Neural cell (in vitro differentiated cells): ENCODE measurements at regions not wholly inside any gene's neighbourhood (a gene's known extent, or its start where the extent isn't known, plus 50 kb on each side); places are given as distances from the start of the nearest gene placed in this dataset.
"Not testable (repeated sequence)": the region's sequence is repeated elsewhere in the genome, so short reads cannot be mapped to it uniquely, and the experiment has no call there.

Source experiments
- H2AFZ ChIP-seq: fragments of 200-600, 300-800 bp; sonication (generic), shearing (Covaris generic); 2 replicates; pipeline ENCODE4 v1.6.0; 2014; ENCODE audit warnings: low read depth, mild to moderate bottlenecking, antibody characterized with exemption, low read length, moderate library complexity
- H3F3A ChIP-seq: fragments of 200-600 bp; shearing (Covaris generic); 2 replicates; pipeline ENCODE4 v1.6.1; 2016; ENCODE audit warnings: mild to moderate bottlenecking, moderate library complexity, mixed read lengths, antibody characterized with exemption, low read length; ENCODE audit not compliant: insufficient read depth, poor library complexity, severe bottlenecking
- H3K27ac ChIP-seq: fragments of 200-600, 300-800 bp; sonication (generic), shearing (Covaris generic); 2 replicates; pipeline ENCODE4 v1.5.1; 2014; ENCODE audit warnings: mild to moderate bottlenecking, low read length, moderate library complexity
- H3K27me3 ChIP-seq: fragments of 300-800, 200-600 bp; sonication (generic), shearing (Covaris generic); 2 replicates; pipeline ENCODE4 v1.6.0; 2014; ENCODE audit warnings: mild to moderate bottlenecking, low read depth, low read length, moderate library complexity; ENCODE audit not compliant: insufficient read depth
- H3K36me3 ChIP-seq: fragments of 300-800, 200-600 bp; sonication (generic), shearing (Covaris generic); 2 replicates; pipeline ENCODE4 v1.5.1; 2014; ENCODE audit warnings: mild to moderate bottlenecking, antibody characterized with exemption, low read length, moderate library complexity; ENCODE audit not compliant: insufficient read depth
- H3K4me2 ChIP-seq: fragments of 300-800, 200-600 bp; sonication (generic), shearing (Covaris generic); 2 replicates; pipeline ENCODE4 v1.6.0; 2014; ENCODE audit warnings: mild to moderate bottlenecking, low read length
- H3K4me3 ChIP-seq: fragments of 300-800, 200-600 bp; sonication (generic), shearing (Covaris generic); 2 replicates; pipeline ENCODE4 v1.5.1; 2014; ENCODE audit warnings: mild to moderate bottlenecking, low read length, moderate library complexity
- H3K79me2 ChIP-seq: fragments of 200-600 bp; shearing (Covaris generic); replicated peaks from 2 replicates; pipeline ENCODE4 v1.6.0; 2014; ENCODE audit warnings: mild to moderate bottlenecking, low read length, moderate library complexity; ENCODE audit not compliant: insufficient read depth
- H3K9ac ChIP-seq: fragments of 300-800, 200-600 bp; sonication (generic), shearing (Covaris generic); 2 replicates; pipeline ENCODE4 v1.6.1; 2016; ENCODE audit warnings: mild to moderate bottlenecking, low read length, mixed read lengths
- H3K9me2 ChIP-seq: fragments of 200-600 bp; shearing (Covaris generic); 2 replicates; pipeline ENCODE4 v1.6.1; 2016; ENCODE audit warnings: mild to moderate bottlenecking, low read length, mixed read lengths; ENCODE audit not compliant: insufficient read depth
- H3K9me3 ChIP-seq: fragments of 200-600, 300-800 bp; sonication (generic), shearing (Covaris generic); 2 replicates; pipeline ENCODE4 v1.6.1; 2016; ENCODE audit warnings: mild to moderate bottlenecking, mixed run types, low read length, moderate library complexity, mixed read lengths
- H4K20me1 ChIP-seq: fragments of 200-600 bp; shearing (Covaris generic); 2 replicates; pipeline ENCODE4 v1.6.1; 2016; ENCODE audit warnings: mild to moderate bottlenecking, mixed run types; ENCODE audit not compliant: insufficient read depth
- EP300 ChIP-seq: fragments of 450-650 bp; conservative IDR thresholded peaks from 2 replicates; pipeline ENCODE4 v1.6.1; 2014; ENCODE audit warnings: antibody characterized with exemption, mild to moderate bottlenecking, moderate library complexity; ENCODE audit not compliant: poor library complexity, severe bottlenecking
- EZH2 ChIP-seq: fragments of 200-600, 300-800 bp; shearing (Covaris generic), sonication (generic); IDR thresholded peaks from 2 replicates; pipeline ENCODE4 v1.6.1; 2014; ENCODE audit warnings: antibody characterized with exemption, low read length, borderline replicate concordance, mild to moderate bottlenecking; ENCODE audit not compliant: insufficient read depth, poor library complexity, severe bottlenecking
- MXI1 ChIP-seq: fragments of 450-650 bp; conservative IDR thresholded peaks from 2 replicates; pipeline ENCODE4 v1.6.1; 2014; ENCODE audit warnings: antibody characterized with exemption, mild to moderate bottlenecking; ENCODE audit not compliant: poor library complexity, severe bottlenecking
- POLR2AphosphoS5 ChIP-seq: IDR thresholded peaks from 2 replicates; pipeline ENCODE4 v1.6.1; 2012
- RAD21 ChIP-seq: fragments of 450-650 bp; conservative IDR thresholded peaks from 2 replicates; pipeline ENCODE4 v1.6.1; 2014; ENCODE audit warnings: antibody characterized with exemption, mild to moderate bottlenecking, moderate library complexity
- SMC3 ChIP-seq: fragments of 450-650 bp; conservative IDR thresholded peaks from 2 replicates; pipeline ENCODE4 v1.6.1; 2014; ENCODE audit warnings: antibody characterized with exemption, mild to moderate bottlenecking, moderate library complexity; ENCODE audit not compliant: poor library complexity
- TAF1 ChIP-seq: IDR thresholded peaks from 2 replicates; pipeline ENCODE4 v1.6.1; 2012; ENCODE audit warnings: low read depth
- TF ChIP-seq, protein P1 (sequence below): IDR thresholded peaks from 2 replicates; pipeline ENCODE4 v1.6.1; 2012; ENCODE audit warnings: borderline replicate concordance
- TF ChIP-seq, protein P2 (sequence below): fragments of 450-650 bp; IDR thresholded peaks from 2 replicates; pipeline ENCODE4 v1.5.1; 2014; ENCODE audit warnings: antibody characterized with exemption, mild to moderate bottlenecking, moderate library complexity; ENCODE audit not compliant: poor library complexity, severe bottlenecking

DNA sequence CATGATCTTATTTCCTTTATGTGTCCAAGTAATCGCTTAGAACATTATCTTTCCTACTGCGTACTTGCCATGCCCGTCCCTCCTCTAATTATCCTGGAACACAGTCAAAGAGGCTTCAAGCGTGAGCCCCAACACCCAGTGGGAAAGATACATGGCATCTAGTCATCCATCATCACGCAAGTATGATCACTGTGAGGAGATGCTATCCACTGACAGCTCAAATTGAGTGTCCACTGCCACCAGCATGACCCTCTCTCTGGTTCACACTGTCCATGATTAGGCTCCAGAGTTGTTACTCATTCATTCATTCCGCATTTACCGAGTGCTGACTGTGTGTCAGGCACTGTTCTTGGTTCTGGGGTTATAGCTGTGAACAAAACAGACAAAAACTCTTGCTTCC, 124.6 kb downstream of the COPS8 start:
- Histone ChIP-seq H3K9ac (no peak overlapping the region), H3K9me3 (no peaks in the 10 kb centered on the region), H3K27me3 (no peaks in the 10 kb centered on the region), H3K4me2 (no peak overlapping the region), H3K4me3 (no peak overlapping the region), H3K9me2 (no peaks in the 10 kb centered on the region), H4K20me1 (no peaks in the 10 kb centered on the region), H3K27ac (no peak overlapping the region), H3K36me3 (no peaks in the 10 kb centered on the region), H3K79me2 (no peaks in the 10 kb centered on the region), H2AFZ (no peak overlapping the region), H3F3A (no peaks in the 10 kb centered on the region)
- no peak for TF ChIP-seq RAD21
- TF ChIP-seq TAF1, result no peak
- TF ChIP-seq SMC3, result no peak
- TF ChIP-seq, protein P1, sequence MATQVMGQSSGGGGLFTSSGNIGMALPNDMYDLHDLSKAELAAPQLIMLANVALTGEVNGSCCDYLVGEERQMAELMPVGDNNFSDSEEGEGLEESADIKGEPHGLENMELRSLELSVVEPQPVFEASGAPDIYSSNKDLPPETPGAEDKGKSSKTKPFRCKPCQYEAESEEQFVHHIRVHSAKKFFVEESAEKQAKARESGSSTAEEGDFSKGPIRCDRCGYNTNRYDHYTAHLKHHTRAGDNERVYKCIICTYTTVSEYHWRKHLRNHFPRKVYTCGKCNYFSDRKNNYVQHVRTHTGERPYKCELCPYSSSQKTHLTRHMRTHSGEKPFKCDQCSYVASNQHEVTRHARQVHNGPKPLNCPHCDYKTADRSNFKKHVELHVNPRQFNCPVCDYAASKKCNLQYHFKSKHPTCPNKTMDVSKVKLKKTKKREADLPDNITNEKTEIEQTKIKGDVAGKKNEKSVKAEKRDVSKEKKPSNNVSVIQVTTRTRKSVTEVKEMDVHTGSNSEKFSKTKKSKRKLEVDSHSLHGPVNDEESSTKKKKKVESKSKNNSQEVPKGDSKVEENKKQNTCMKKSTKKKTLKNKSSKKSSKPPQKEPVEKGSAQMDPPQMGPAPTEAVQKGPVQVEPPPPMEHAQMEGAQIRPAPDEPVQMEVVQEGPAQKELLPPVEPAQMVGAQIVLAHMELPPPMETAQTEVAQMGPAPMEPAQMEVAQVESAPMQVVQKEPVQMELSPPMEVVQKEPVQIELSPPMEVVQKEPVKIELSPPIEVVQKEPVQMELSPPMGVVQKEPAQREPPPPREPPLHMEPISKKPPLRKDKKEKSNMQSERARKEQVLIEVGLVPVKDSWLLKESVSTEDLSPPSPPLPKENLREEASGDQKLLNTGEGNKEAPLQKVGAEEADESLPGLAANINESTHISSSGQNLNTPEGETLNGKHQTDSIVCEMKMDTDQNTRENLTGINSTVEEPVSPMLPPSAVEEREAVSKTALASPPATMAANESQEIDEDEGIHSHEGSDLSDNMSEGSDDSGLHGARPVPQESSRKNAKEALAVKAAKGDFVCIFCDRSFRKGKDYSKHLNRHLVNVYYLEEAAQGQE, result no peak
- TF ChIP-seq MXI1, result no peak
- no peak for TF ChIP-seq EP300
- TF ChIP-seq, protein P2, sequence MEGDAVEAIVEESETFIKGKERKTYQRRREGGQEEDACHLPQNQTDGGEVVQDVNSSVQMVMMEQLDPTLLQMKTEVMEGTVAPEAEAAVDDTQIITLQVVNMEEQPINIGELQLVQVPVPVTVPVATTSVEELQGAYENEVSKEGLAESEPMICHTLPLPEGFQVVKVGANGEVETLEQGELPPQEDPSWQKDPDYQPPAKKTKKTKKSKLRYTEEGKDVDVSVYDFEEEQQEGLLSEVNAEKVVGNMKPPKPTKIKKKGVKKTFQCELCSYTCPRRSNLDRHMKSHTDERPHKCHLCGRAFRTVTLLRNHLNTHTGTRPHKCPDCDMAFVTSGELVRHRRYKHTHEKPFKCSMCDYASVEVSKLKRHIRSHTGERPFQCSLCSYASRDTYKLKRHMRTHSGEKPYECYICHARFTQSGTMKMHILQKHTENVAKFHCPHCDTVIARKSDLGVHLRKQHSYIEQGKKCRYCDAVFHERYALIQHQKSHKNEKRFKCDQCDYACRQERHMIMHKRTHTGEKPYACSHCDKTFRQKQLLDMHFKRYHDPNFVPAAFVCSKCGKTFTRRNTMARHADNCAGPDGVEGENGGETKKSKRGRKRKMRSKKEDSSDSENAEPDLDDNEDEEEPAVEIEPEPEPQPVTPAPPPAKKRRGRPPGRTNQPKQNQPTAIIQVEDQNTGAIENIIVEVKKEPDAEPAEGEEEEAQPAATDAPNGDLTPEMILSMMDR, result no peak
- TF ChIP-seq EZH2, result no peak
- TF ChIP-seq POLR2AphosphoS5, result no peak

DNA sequence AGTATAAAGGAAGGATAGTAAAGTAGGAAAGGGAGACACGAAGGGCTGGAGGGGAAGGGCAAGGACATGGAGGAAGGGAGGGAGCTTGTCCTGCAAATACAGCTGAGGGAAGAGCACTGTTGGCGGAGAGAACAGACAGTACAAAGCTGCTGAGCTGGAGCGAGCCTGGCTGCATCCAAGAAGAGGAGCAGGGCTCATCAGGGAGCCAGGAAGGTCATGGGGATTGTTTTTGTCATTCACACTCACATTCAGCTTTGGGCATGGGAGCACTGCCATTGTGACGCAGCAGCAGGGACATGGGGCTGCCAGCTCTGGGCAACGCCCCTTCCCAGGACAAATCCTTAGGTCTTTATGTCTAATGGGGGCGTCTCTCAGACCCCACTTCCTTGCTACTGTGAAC, 125.1 kb downstream of the COPS8 start:
- H3K27ac ChIP-seq, result no peak overlapping the region
- no peaks in the 10 kb centered on the region for H3K27me3 ChIP-seq
- no peaks in the 10 kb centered on the region for H3K79me2 ChIP-seq
- no peaks in the 10 kb centered on the region for H4K20me1 ChIP-seq
- no peak overlapping the region for H3K4me2 ChIP-seq
- no peak overlapping the region for H3K9ac ChIP-seq
- H3F3A ChIP-seq, result no peaks in the 10 kb centered on the region
- no peak overlapping the region for H2AFZ ChIP-seq
- no peaks in the 10 kb centered on the region for H3K36me3 ChIP-seq
- no peak overlapping the region for H3K4me3 ChIP-seq
- H3K9me2 ChIP-seq, result no peaks in the 10 kb centered on the region
- no peaks in the 10 kb centered on the region for H3K9me3 ChIP-seq
- TF ChIP-seq, protein P1, result no peak
- no peak for TF ChIP-seq TAF1

DNA sequence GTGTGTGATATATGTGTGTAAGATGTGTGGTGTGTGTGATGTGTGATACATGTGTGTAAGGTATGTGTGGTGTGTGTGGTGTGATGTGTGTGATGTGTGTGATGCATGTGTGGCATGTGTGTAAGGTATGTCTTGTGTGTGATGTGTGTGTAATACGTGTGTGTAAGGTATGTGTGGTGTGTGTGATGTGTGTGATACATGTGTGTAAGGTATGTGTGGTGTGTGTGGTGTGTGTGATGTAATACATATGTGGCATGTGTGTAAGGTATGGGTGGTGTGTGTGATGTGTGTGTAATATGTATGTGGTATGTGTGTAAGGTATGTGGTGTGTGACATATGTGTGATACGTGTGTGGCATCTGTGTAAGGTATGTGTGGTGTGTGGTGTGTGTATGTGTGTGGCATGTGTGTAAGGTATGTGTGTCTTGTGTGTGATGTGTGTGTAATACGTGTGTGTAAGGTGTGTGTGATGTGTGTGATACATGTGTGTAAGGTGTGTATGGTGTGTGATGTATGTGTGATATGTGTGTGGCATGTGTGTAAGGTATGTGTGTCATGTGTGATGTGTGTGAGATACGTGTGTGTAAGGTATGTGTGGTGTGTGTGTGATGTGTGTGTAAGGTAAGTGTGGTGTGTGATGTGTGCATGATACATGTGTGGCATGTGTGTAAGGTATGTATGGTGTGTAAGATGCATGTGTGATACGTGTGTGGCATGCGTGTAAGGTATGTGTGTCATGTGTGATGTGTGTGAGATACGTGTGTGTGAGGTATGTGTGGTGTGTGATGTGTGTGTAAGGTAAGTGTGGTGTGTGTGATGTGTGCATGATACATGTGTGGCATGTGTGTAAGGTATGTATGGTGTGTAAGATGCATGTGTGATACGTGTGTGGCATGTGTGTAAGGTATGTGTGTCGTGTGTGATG, 126.9 kb downstream of the COPS8 start:
- not testable (repeated sequence) for H3K9me3 ChIP-seq, H3K9ac ChIP-seq, H3F3A ChIP-seq, H3K79me2 ChIP-seq, H2AFZ ChIP-seq, H3K9me2 ChIP-seq, H3K27me3 ChIP-seq, H3K27ac ChIP-seq, H4K20me1 ChIP-seq, H3K4me2 ChIP-seq, H3K4me3 ChIP-seq, H3K36me3 ChIP-seq
